ENCODE measurements at regions not wholly inside any gene's neighbourhood (a gene's known extent, or its start where the extent isn't known, plus 50 kb on each side); places are given as distances from the start of the nearest gene placed in this dataset.
"Not testable (repeated sequence)": the region's sequence is repeated elsewhere in the genome, so short reads cannot be mapped to it uniquely, and the experiment has no call there.

GRCh38 chr13:73166204-73166603, 107.4 kb downstream of the KLF5 start:
- no peak for DNase-seq (ENCODE audit: extremely low read depth, low read depth)

DNA sequence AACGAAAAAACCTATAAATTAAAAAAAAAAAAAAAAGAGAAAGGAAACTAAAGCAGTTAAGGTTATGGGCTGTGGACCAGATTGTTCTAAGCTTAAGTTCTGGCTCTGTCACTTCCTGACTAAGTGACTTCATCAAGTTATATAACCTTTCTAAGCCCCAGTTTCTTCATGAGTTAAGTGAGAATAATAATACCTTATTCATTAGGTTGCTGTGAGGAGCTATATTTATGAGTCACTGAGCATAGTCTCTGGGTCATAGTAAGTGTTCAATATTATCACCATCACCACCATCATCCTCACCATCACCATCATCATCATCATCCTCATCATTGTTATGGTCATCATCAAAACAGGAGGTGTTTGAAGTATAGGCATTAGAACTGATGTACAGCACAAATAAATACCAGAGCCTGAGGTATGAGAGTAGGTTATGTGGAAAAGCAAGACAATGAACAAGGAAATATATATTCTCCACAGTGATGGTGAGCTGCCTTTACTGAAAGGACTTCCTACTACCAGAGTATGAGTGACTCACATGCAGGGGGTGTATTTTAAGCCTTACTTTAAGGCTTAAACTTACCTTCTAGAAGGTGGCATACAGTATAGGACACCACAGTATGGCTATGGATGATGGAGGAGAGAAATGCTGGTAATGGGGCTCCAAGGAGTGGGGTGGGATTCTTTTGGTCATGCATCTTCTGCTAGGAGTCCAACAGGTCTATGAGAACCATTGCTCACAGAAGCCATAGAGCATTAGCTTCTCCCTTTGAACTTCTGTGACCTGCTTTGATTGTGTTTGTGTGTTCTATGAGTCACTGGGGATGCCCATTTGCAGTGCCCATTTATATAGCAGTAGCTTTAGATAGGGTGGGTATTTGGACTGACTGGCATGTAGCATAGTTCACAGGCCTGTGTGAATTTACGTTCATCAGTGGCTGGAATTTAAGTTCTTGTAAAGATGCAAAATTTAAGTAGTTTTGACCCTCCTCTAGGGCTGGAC, 104.4 kb downstream of the KLF5 start:
- peak; percentile 9 for DNase-seq (ENCODE audit: extremely low read depth, low read depth)

GRCh38 chr13:73160371-73161031, 101.7 kb downstream of the KLF5 start:
- DNase-seq (ENCODE audit: extremely low read depth, low read depth) = not testable (repeated sequence)

GRCh38 chr13:73158851-73159250, 100.0 kb downstream of the KLF5 start:
- no peak for DNase-seq (ENCODE audit: extremely low read depth, low read depth)

GRCh38 chr13:73157031-73157430, 98.2 kb downstream of the KLF5 start:
- DNase-seq (ENCODE audit: extremely low read depth, low read depth) = no peak

- DNase-seq (ENCODE audit: extremely low read depth, low read depth) = no peak
Observed at GRCh38 chr13:73146707-73147106, 87.9 kb downstream of the KLF5 start.

GRCh38 chr13:73142071-73142470, 83.3 kb downstream of the KLF5 start:
- DNase-seq (ENCODE audit: extremely low read depth, low read depth) = no peak

DNA sequence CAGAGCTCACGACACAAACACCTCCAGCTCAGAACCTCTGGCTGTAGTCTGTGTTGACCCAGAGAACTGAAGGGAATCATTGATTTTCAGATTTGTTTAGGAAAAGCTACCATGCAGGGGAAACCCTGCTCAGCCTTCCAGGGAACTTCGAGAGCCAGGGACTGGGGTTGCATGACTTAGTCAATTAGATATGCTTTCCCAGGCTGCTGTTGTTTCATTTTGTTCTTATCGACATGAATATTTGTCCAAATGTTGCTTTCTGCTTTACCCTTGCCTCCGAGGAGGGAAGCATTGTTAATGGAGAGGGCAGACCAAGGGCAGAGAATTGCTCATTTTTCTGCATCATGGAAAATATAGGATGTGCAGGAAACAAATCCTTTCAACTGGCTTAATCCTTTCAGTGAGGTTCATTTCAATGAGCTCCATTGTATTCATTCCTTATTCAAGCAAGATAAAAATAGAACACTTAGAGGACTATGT, 82.5 kb downstream of the KLF5 start:
- no peak for DNase-seq (ENCODE audit: extremely low read depth, low read depth)

DNA sequence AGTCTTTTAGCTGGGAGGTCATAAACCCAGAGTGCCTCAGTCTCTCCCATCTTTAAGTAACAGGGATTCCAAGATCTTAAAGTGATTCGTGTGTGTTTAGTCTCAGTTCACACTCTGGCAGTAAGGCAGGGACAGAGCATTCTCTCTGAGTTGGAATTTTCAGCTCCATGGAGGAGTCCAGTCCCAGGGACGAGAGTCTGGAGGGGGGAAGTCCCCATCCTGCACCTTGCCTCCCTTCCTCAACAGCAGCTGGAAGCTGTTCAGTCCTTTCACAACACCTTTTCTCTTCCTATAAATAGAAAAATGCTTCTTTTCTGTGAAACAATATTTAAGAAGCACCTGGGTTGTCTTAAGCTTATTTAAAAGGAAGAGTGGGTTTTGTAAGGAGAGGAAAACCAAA, 82.0 kb downstream of the KLF5 start:
- DNase-seq (ENCODE audit: extremely low read depth, low read depth) = no peak

GRCh38 chr13:73138638-73139491, 80.1 kb downstream of the KLF5 start:
- DNase-seq (ENCODE audit: extremely low read depth, low read depth) = no peak

DNA sequence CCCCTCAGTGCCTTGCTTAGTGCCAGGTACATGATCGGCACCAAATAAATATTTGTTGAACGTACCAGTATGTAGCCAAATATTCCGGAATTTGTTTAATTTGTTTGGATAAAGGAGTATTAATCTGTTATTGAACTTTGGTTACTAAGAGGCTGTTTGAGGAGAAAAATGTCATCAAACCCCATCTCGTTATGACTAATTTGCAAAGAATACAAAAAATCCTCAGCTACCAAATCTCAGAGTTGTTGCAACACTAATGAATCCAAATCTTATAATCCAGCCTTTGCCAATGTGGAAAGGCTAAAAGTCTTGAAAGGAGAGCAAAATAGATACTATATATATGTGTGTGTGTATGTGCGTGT, 79.5 kb downstream of the KLF5 start:
- no peak for DNase-seq (ENCODE audit: extremely low read depth, low read depth)

GRCh38 chr13:73136776-73137175, 78.0 kb downstream of the KLF5 start:
- no peak for DNase-seq (ENCODE audit: extremely low read depth, low read depth)

DNA sequence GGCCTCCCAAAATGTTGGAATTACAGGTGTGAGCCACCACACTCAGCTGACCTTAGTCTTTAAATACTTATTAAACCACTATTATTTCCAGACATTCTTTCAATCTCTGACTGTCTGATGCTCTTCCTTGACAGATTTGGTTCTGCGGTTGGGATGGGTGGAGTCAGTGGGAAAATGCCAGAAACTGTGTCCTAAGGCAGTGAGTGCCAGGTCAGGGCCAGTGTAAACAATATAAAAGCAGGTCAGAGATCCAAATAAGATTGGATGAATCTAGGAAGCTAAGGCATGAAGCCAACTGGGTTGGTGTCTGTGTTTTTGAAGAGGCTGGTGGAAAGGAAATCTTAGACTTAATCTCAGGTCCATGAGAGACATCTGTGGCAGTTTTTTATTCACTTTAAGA, 74.7 kb downstream of the KLF5 start:
- DNase-seq (ENCODE audit: extremely low read depth, low read depth) = no peak

- no peak for DNase-seq (ENCODE audit: extremely low read depth, low read depth)
Observed at GRCh38 chr13:73131247-73131646, 72.4 kb downstream of the KLF5 start.

GRCh38 chr13:73129023-73129422, 70.2 kb downstream of the KLF5 start:
- no peak for DNase-seq (ENCODE audit: extremely low read depth, low read depth)

Small RNA genes lying in the stretch of these regions (small RNA-seq; reads per million reads assigned to genes)
- 0 reads per million in 2 experiments for gene AL162376.1
- 0 to 0.06 reads per million in 2 experiments for gene RNU4-10P
- 0 reads per million in 2 experiments for gene RNY1P8

All from NCI-H460 (cell line).